Endothelial cell of umbilical vein (primary cell): ENCODE measurements at regions not wholly inside any gene's neighbourhood (a gene's known extent, or its start where the extent isn't known, plus 50 kb on each side); places are given as distances from the start of the nearest gene placed in this dataset.

Source experiments
- BruUV-seq: library from RNA; stranded (reverse); fragments of 400-500 nt; replicated peaks from 2 replicates; lab custom pipeline; 2021; lab: Mats Ljungman, UMichigan
- CTCF ChIA-PET: fragments of 300-600, 350-600 bp; sonication (Branson Sonifier 250); formaldehyde crosslinking; loops from one replicate; lab custom pipeline; 2021; ENCODE audit warnings: antibody characterized with exemption, inconsistent platforms; lab: Charles Lee
- POLR2A ChIA-PET: fragments of 300-600, 350-600 bp; sonication (Branson Sonifier 250); formaldehyde crosslinking; loops from one replicate; lab custom pipeline; 2021; ENCODE audit warnings: antibody characterized with exemption, inconsistent platforms; lab: Charles Lee
- DNase-seq: peaks from one replicate; pipeline ENCODE4 v3.0.0-alpha.2; 2011; ENCODE audit warnings: low read depth, low spot score
- FAIRE-seq: peaks from 2 replicates; lab custom pipeline; 2011; peaks lifted over from hg19 to GRCh38; lab: Jason Lieb, UNC
- H2AFZ ChIP-seq: 2 replicates; pipeline ENCODE4 v1.6.0; 2012; ENCODE audit warnings: low read depth, low read length, control low read depth, inconsistent platforms
- H3K27ac ChIP-seq: 2 replicates; pipeline ENCODE4 v1.5.1; 2011; ENCODE audit warnings: low read depth, mild to moderate bottlenecking, control low read depth, low read length, moderate library complexity; ENCODE audit not compliant: insufficient read depth
- H3K27me3 ChIP-seq, 2 experiments: 2 replicates each; pipeline versions ENCODE4 v1.6.0 to v1.6.1; 2011; ENCODE audit warnings: low read length in 2 of 2, mixed read lengths in 1 of 2; ENCODE audit not compliant: control insufficient read depth in 2 of 2, insufficient read depth in 2 of 2
- H3K36me3 ChIP-seq, 2 experiments: 2 replicates in 1 of 2; 3 replicates in 1 of 2; pipeline ENCODE4 v1.5.1; 2011; ENCODE audit warnings: low read length in 2 of 2, mild to moderate bottlenecking in 1 of 2, moderate library complexity in 1 of 2; ENCODE audit not compliant: control insufficient read depth in 2 of 2, insufficient read depth in 2 of 2; ENCODE audit errors: extremely low read depth in 1 of 2
- H3K4me1 ChIP-seq: 3 replicates; pipeline ENCODE4 v1.5.1; 2011; ENCODE audit warnings: mild to moderate bottlenecking, low read length; ENCODE audit not compliant: control insufficient read depth, insufficient read depth; ENCODE audit errors: extremely low read depth
- H3K4me2 ChIP-seq: 2 replicates; pipeline ENCODE4 v1.6.1; 2011; ENCODE audit warnings: low read length, control low read depth, mixed read lengths; ENCODE audit not compliant: insufficient read depth
- H3K4me3 ChIP-seq, 3 experiments: fragments of 200-600 bp in 1 of 3; sonication (generic), shearing (Covaris generic) in 1 of 3; replicated peaks in 1 of 3; 2 replicates each; pipeline ENCODE4 v1.5.1; 2011 to 2016; ENCODE audit warnings: control low read depth in 3 of 3, low read length in 3 of 3, mild to moderate bottlenecking in 2 of 3, inconsistent platforms in 1 of 3, low read depth in 1 of 3, moderate library complexity in 1 of 3; ENCODE audit not compliant: insufficient read depth in 1 of 3
- H3K79me2 ChIP-seq: 2 replicates; pipeline ENCODE4 v1.6.0; 2012; ENCODE audit warnings: low read length, inconsistent platforms; ENCODE audit not compliant: control insufficient read depth, insufficient read depth
- H3K9ac ChIP-seq: replicated peaks from 2 replicates; pipeline ENCODE3; 2011; ENCODE audit warnings: low read length, control low read depth; ENCODE audit not compliant: insufficient read depth; ENCODE audit errors: extremely low read depth
- H3K9me1 ChIP-seq: replicated peaks from 3 replicates; pipeline ENCODE4 v1.6.0; 2011; ENCODE audit warnings: mild to moderate bottlenecking, low read length; ENCODE audit not compliant: control insufficient read depth, insufficient read depth; ENCODE audit errors: extremely low read depth
- H3K9me3 ChIP-seq: replicated peaks from 2 replicates; pipeline ENCODE4 v1.5.1; 2012; ENCODE audit warnings: low read length, inconsistent platforms; ENCODE audit not compliant: control insufficient read depth, insufficient read depth
- H4K20me1 ChIP-seq: replicated peaks from 2 replicates; pipeline ENCODE3; 2011; ENCODE audit warnings: mild to moderate bottlenecking, low read length; ENCODE audit not compliant: control insufficient read depth, insufficient read depth; ENCODE audit errors: extremely low read depth
- CTCF ChIP-seq, 2 donors: IDR thresholded peaks; 1 replicate in 1 of 2; 2 replicates in 1 of 2; pipeline ENCODE4 v1.5.1; 2011; ENCODE audit warnings: low read length in 2 of 2, mild to moderate bottlenecking in 2 of 2, moderate library complexity in 2 of 2, control low read depth in 1 of 2, inconsistent platforms in 1 of 2, low read depth in 1 of 2; ENCODE audit not compliant: insufficient read depth in 1 of 2; ENCODE audit errors: extremely low read depth in 1 of 2
- EZH2 ChIP-seq: IDR thresholded peaks from 2 replicates; pipeline ENCODE4 v1.6.1; 2012; ENCODE audit warnings: borderline replicate concordance, low read depth, mild to moderate bottlenecking, moderate library complexity, low read length, inconsistent platforms; ENCODE audit not compliant: severe bottlenecking
- FOS ChIP-seq: IDR thresholded peaks from 2 replicates; pipeline ENCODE4 v1.6.1; 2011; ENCODE audit warnings: mild to moderate bottlenecking, low read length, moderate library complexity, borderline replicate concordance; ENCODE audit not compliant: insufficient read depth
- GATA2 ChIP-seq: IDR thresholded peaks from 2 replicates; pipeline ENCODE4 v1.7.0; 2011; ENCODE audit warnings: low read depth, mild to moderate bottlenecking, moderate library complexity, mixed read lengths, low read length; ENCODE audit not compliant: insufficient read length, insufficient read depth
- JUN ChIP-seq: IDR thresholded peaks from 2 replicates; pipeline ENCODE4 v1.6.1; 2011; ENCODE audit warnings: borderline replicate concordance, low read depth; ENCODE audit not compliant: insufficient read length, insufficient read depth
- MAX ChIP-seq: IDR thresholded peaks from 2 replicates; pipeline ENCODE4 v1.6.1; 2011; ENCODE audit not compliant: insufficient read depth, insufficient read length
- MYC ChIP-seq: IDR thresholded peaks from one replicate; pipeline ENCODE4 v1.6.1; 2011; ENCODE audit warnings: mild to moderate bottlenecking, low read depth, low read length
- POLR2A ChIP-seq: IDR thresholded peaks from 2 replicates; pipeline ENCODE4 v1.6.1; 2012; ENCODE audit warnings: low read depth, mild to moderate bottlenecking, control low read depth, low read length
- POLR2AphosphoS5 ChIP-seq: IDR thresholded peaks from 2 replicates; pipeline ENCODE4 v1.6.1; 2012; ENCODE audit warnings: low read depth, mild to moderate bottlenecking, control low read depth, low read length, moderate library complexity; ENCODE audit not compliant: insufficient read depth
- dilution Hi-C: fragments of 300-500 bp; cut with MboI; formaldehyde crosslinking; loops from one replicate; pipeline ENCODE4 v1.15.0; 2019; ENCODE audit warnings: low sequenced_read_pairs; ENCODE audit not compliant: extremely low pct_ligation_motif_present
- intact Hi-C: fragments of 100-400 bp; cut with micrococcal nuclease; formaldehyde crosslinking; loops from one replicate; pipeline ENCODE4 v1.10.0; 2022

GRCh38 chr19:30997222-30997621, 352.0 kb downstream of the TSHZ3 start:
- no peaks in the 10 kb centered on the region for H3K27me3 ChIP-seq
- no peaks in the 10 kb centered on the region for H3K79me2 ChIP-seq
- BruUV-seq, result no TSS peak
- no peak overlapping the region for H3K27ac ChIP-seq
- ChIA-PET CTCF (no interaction called here), POLR2A (no interaction called here)
- intact Hi-C loops (no loop called here), dilution Hi-C loops (no loop called here)
- H3K4me2 ChIP-seq, result no peak overlapping the region
- no peaks in the 10 kb centered on the region for H3K9me1 ChIP-seq
- no peaks in the 10 kb centered on the region for H4K20me1 ChIP-seq
- no peak overlapping the region for H2AFZ ChIP-seq
- FAIRE-seq (no peak), DNase-seq (no peak)
- no peak overlapping the region for H3K4me3 ChIP-seq
- H3K9ac ChIP-seq, result no peak overlapping the region
- no peaks in the 10 kb centered on the region for H3K4me1 ChIP-seq
- H3K9me3 ChIP-seq, result peaks cover 3% of the 10 kb centered on the region
- no peaks in the 10 kb centered on the region for H3K36me3 ChIP-seq
- TF ChIP-seq JUN, result no peak
- TF ChIP-seq MAX, result no peak
- no peak for TF ChIP-seq FOS
- TF ChIP-seq CTCF (IDR thresholded peaks at IDR 0.05; ENCODE audit: extremely low read depth in 1 of 2, insufficient read depth in 1 of 2, low read depth in 1 of 2, low read length in 2 of 2), result no peak

GRCh38 chr19:30978639-30979038, 370.6 kb downstream of the TSHZ3 start:
- Histone ChIP-seq H3K4me2 (no peak overlapping the region), H4K20me1 (no peaks in the 10 kb centered on the region), H3K9me1 (no peaks in the 10 kb centered on the region), H3K79me2 (no peaks in the 10 kb centered on the region), H2AFZ (no peak overlapping the region), H3K27me3 (no peaks in the 10 kb centered on the region), H3K9me3 (peaks cover 4% of the 10 kb centered on the region), H3K4me3 (no peak overlapping the region), H3K9ac (no peak overlapping the region), H3K4me1 (no peaks in the 10 kb centered on the region), H3K27ac (no peak overlapping the region), H3K36me3 (no peaks in the 10 kb centered on the region)
- DNase-seq (no peak), FAIRE-seq (no peak)
- intact Hi-C loops (no loop called here), dilution Hi-C loops (no loop called here)
- no TSS peak for BruUV-seq
- CTCF ChIA-PET, result no interaction called here
- TF ChIP-seq POLR2A (no peak), FOS (no peak), MYC (no peak), MAX (no peak), JUN (no peak), CTCF (IDR thresholded peaks at IDR 0.05; ENCODE audit: extremely low read depth in 1 of 2, insufficient read depth in 1 of 2, low read depth in 1 of 2, low read length in 2 of 2) (no peak), EZH2 (no peak), GATA2 (no peak), POLR2AphosphoS5 (no peak)
- POLR2A ChIA-PET, result no interaction called here
